Fibroblast of lung (primary cell): ENCODE measurements at regions not wholly inside any gene's neighbourhood (a gene's known extent, or its start where the extent isn't known, plus 50 kb on each side); places are given as distances from the start of the nearest gene placed in this dataset.

Experiments used
- DNase-seq, 2 donors: peaks; one replicate each; pipeline versions ENCODE4 v3.0.0 to v3.0.0-alpha.2; 2010; ENCODE audit warnings: low read depth in 2 of 2
- H2AFZ ChIP-seq: 2 replicates; pipeline ENCODE4 v1.5.1; 2012; ENCODE audit warnings: low read length, control low read depth, inconsistent platforms
- H3K27ac ChIP-seq: 2 replicates; pipeline ENCODE4 v1.5.1; 2011; ENCODE audit warnings: low read length, control low read depth; ENCODE audit not compliant: insufficient read depth
- H3K27me3 ChIP-seq: 2 replicates; pipeline ENCODE4 v1.5.1; 2011; ENCODE audit warnings: mild to moderate bottlenecking, low read length; ENCODE audit not compliant: control insufficient read depth, insufficient read depth
- H3K36me3 ChIP-seq: 2 replicates; pipeline ENCODE4 v1.5.1; 2011; ENCODE audit warnings: low read length; ENCODE audit not compliant: control insufficient read depth, insufficient read depth
- H3K4me1 ChIP-seq: 2 replicates; pipeline ENCODE4 v1.5.1; 2011; ENCODE audit warnings: low read length; ENCODE audit not compliant: control insufficient read depth, insufficient read depth; ENCODE audit errors: extremely low read depth
- H3K4me2 ChIP-seq: 2 replicates; pipeline ENCODE4 v1.5.1; 2011; ENCODE audit warnings: low read length, control low read depth; ENCODE audit not compliant: insufficient read depth; ENCODE audit errors: extremely low read depth
- H3K4me3 ChIP-seq, 4 experiments: fragments of 200-600 bp in 1 of 4; sonication (generic) in 1 of 4; replicated peaks in 1 of 4; 2 replicates each; pipeline ENCODE4 v1.5.1; 2011 to 2016; ENCODE audit warnings: low read length in 4 of 4, low read depth in 3 of 4, mild to moderate bottlenecking in 3 of 4, control low read depth in 2 of 4, inconsistent platforms in 1 of 4, mixed read lengths in 1 of 4; ENCODE audit not compliant: insufficient read depth in 1 of 4; ENCODE audit errors: control extremely low read depth in 1 of 4
- H3K79me2 ChIP-seq: 2 replicates; pipeline ENCODE4 v1.5.1; 2012; ENCODE audit warnings: mild to moderate bottlenecking, low read length, inconsistent platforms; ENCODE audit not compliant: control insufficient read depth, insufficient read depth
- H3K9ac ChIP-seq: 2 replicates; pipeline ENCODE4 v1.5.1; 2011; ENCODE audit warnings: mild to moderate bottlenecking, low read length, control low read depth; ENCODE audit not compliant: insufficient read depth
- H3K9me3 ChIP-seq: 2 replicates; pipeline ENCODE4 v1.5.1; 2012; ENCODE audit warnings: low read depth, low read length; ENCODE audit not compliant: control insufficient read depth, insufficient read depth
- H4K20me1 ChIP-seq: 2 replicates; pipeline ENCODE4 v1.5.1; 2011; ENCODE audit warnings: low read length; ENCODE audit not compliant: control insufficient read depth, insufficient read depth; ENCODE audit errors: extremely low read depth
- EZH2 ChIP-seq: IDR thresholded peaks from 2 replicates; pipeline ENCODE4 v1.5.1; 2012; ENCODE audit warnings: low read length, control low read depth, mild to moderate bottlenecking; ENCODE audit errors: missing control alignments
- TF ChIP-seq, protein P1 (sequence below), 2 donors: IDR thresholded peaks in 1 of 2; conservative IDR thresholded peaks in 1 of 2; 1 replicate in 1 of 2; 2 replicates in 1 of 2; pipeline ENCODE4 v1.5.1; 2011 to 2012; ENCODE audit warnings: low read length in 2 of 2, control low read depth in 1 of 2, inconsistent platforms in 1 of 2, low read depth in 1 of 2, mild to moderate bottlenecking in 1 of 2

GRCh38 chr14:71692496-71692895, 239.7 kb upstream of the RGS6 start:
- peak in 1 of 2 donors; percentile 83 for DNase-seq
- H3K9ac ChIP-seq, result no peak overlapping the region
- no peak overlapping the region for H2AFZ ChIP-seq
- H3K4me3 ChIP-seq, result no peak overlapping the region
- H3K9me3 ChIP-seq, result no peaks in the 10 kb centered on the region
- no peaks in the 10 kb centered on the region for H4K20me1 ChIP-seq
- H3K79me2 ChIP-seq, result no peaks in the 10 kb centered on the region
- TF ChIP-seq, protein P1, sequence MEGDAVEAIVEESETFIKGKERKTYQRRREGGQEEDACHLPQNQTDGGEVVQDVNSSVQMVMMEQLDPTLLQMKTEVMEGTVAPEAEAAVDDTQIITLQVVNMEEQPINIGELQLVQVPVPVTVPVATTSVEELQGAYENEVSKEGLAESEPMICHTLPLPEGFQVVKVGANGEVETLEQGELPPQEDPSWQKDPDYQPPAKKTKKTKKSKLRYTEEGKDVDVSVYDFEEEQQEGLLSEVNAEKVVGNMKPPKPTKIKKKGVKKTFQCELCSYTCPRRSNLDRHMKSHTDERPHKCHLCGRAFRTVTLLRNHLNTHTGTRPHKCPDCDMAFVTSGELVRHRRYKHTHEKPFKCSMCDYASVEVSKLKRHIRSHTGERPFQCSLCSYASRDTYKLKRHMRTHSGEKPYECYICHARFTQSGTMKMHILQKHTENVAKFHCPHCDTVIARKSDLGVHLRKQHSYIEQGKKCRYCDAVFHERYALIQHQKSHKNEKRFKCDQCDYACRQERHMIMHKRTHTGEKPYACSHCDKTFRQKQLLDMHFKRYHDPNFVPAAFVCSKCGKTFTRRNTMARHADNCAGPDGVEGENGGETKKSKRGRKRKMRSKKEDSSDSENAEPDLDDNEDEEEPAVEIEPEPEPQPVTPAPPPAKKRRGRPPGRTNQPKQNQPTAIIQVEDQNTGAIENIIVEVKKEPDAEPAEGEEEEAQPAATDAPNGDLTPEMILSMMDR (conservative IDR thresholded peaks at IDR 0.05 in 1 of 2, IDR thresholded peaks at IDR 0.05 in 1 of 2; ENCODE audit: low read depth in 1 of 2, low read length in 2 of 2), result no peak
- TF ChIP-seq EZH2, result no peak
- H3K27me3 ChIP-seq, result no peaks in the 10 kb centered on the region
- no peaks in the 10 kb centered on the region for H3K36me3 ChIP-seq
- H3K4me1 ChIP-seq, result peaks cover 3% of the 10 kb centered on the region
- H3K4me2 ChIP-seq, result no peak overlapping the region
- H3K27ac ChIP-seq, result no peak overlapping the region

DNA sequence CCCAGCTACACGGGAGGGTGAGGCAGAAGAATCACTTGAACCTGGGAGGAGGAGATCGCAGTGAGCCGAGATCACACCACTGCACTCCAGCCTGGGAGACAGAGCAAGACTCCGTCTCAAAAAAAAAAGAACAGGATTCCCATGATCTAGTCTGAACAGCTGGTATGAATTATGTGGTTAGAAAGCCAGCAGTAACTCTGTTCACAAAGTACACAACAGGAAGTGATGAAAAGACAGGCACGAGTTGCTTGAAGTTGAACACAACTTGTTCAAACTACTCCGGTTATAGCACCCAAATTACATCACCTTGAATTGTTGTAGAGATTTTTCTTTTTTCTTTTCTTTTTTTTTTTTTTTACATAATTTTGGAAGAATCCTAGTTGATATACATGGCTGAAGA, 238.8 kb upstream of the RGS6 start:
- Histone ChIP-seq H3K9me3 (no peaks in the 10 kb centered on the region), H3K4me1 (peaks cover 3% of the 10 kb centered on the region), H4K20me1 (no peaks in the 10 kb centered on the region), H3K27ac (no peak overlapping the region), H3K4me3 (no peak overlapping the region), H3K9ac (no peak overlapping the region), H3K36me3 (no peaks in the 10 kb centered on the region), H3K79me2 (no peaks in the 10 kb centered on the region), H2AFZ (no peak overlapping the region), H3K27me3 (no peaks in the 10 kb centered on the region), H3K4me2 (no peak overlapping the region)
- peak; percentile 62 to 82 for DNase-seq
- TF ChIP-seq EZH2, result no peak
- TF ChIP-seq, protein P1 (conservative IDR thresholded peaks at IDR 0.05 in 1 of 2, IDR thresholded peaks at IDR 0.05 in 1 of 2; ENCODE audit: low read depth in 1 of 2, low read length in 2 of 2), result no peak

DNA sequence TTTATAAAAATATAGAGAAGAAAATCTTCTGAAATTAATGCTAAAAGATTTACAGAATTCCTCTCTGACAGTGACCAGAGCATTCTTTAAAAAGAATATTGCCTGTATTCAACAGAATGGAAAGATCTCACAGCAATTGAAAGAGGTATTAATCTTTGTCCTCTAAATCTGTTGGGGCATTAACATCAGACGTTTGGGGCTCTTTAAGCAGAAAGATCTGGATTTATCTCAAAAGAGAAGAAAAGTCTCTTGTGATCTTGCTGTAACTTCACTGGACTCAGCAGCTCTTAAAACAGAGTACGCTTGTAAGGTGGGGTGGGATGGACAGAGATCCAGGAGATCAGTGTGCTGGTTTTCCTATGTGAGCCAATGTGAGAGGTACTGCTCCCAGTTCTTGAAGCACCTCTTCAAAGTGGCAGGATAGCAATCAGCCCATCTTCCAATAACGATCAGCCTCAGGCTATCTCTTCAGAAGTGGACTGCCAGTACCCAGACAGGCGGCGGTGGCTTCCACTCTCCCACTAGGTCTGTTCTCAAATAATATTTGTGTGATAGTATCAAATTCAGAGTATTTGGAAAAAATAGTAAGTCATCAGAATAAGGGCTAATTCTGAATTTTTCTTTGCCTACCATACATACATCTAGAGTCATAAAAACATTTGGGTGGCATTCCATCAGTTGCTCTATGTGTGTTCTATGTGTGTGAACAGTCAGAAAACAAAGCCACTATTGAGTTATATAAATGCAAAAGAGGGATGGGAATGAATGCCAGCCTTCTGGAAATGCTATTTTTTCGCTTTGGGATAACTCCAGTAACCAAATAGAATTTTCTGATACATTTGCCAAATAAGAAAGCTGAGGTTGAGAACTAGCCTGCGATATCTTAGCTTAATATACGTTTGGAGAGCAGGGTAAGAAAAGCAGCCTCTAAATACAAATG, 237.4 kb upstream of the RGS6 start:
- Histone ChIP-seq H3K4me2 (no peak overlapping the region), H3K27ac (no peak overlapping the region), H3K9ac (no peak overlapping the region), H3K4me3 (no peak overlapping the region), H3K27me3 (no peaks in the 10 kb centered on the region), H4K20me1 (no peaks in the 10 kb centered on the region), H3K36me3 (no peaks in the 10 kb centered on the region), H3K4me1 (peaks cover 3% of the 10 kb centered on the region), H2AFZ (no peak overlapping the region), H3K79me2 (no peaks in the 10 kb centered on the region), H3K9me3 (no peaks in the 10 kb centered on the region)
- TF ChIP-seq, protein P1 (conservative IDR thresholded peaks at IDR 0.05 in 1 of 2, IDR thresholded peaks at IDR 0.05 in 1 of 2; ENCODE audit: low read depth in 1 of 2, low read length in 2 of 2), result no peak
- TF ChIP-seq EZH2, result no peak
- no peak for DNase-seq
